ENCODE measurements at regions not wholly inside any gene's neighbourhood (a gene's known extent, or its start where the extent isn't known, plus 50 kb on each side); places are given as distances from the start of the nearest gene placed in this dataset.

GRCh38 chr10:83801983-83802382 lies 337.3 kb upstream of the GHITM start:
- TF ChIP-seq KDM1A (IDR thresholded peaks at IDR 0.05; ENCODE audit: low read depth) (no peak), HMGXB4 (CRISPR knock-in tag; IDR thresholded peaks at IDR 0.05; ENCODE audit: borderline replicate concordance) (no peak), MYC (IDR thresholded peaks at IDR 0.05; ENCODE audit: borderline replicate concordance, low read length) (no peak), PBX3 (IDR thresholded peaks at IDR 0.05) (no peak)

All from A549 (cell line).